Body of pancreas (tissue), 4 donors: ENCODE measurements at regions not wholly inside any gene's neighbourhood (a gene's known extent, or its start where the extent isn't known, plus 50 kb on each side); places are given as distances from the start of the nearest gene placed in this dataset.

ENCODE experiments used
- POLR2A ChIP-seq, 3 donors: fragments of 450-650 bp; IDR thresholded peaks; one replicate each; pipeline ENCODE4 v1.6.1; 2016; ENCODE audit warnings: antibody characterized with exemption in 3 of 3, mild to moderate bottlenecking in 2 of 3
- TF ChIP-seq, protein P1 (sequence below), 7 experiments: fragments of 450-650 bp in 4 of 7; fragments of 200-600 bp in 3 of 7; sonication (generic) in 3 of 7; IDR thresholded peaks; one replicate each; pipeline ENCODE4 v1.5.1; 2016 to 2019; ENCODE audit warnings: antibody characterized with exemption in 7 of 7

- TF ChIP-seq, protein P1, sequence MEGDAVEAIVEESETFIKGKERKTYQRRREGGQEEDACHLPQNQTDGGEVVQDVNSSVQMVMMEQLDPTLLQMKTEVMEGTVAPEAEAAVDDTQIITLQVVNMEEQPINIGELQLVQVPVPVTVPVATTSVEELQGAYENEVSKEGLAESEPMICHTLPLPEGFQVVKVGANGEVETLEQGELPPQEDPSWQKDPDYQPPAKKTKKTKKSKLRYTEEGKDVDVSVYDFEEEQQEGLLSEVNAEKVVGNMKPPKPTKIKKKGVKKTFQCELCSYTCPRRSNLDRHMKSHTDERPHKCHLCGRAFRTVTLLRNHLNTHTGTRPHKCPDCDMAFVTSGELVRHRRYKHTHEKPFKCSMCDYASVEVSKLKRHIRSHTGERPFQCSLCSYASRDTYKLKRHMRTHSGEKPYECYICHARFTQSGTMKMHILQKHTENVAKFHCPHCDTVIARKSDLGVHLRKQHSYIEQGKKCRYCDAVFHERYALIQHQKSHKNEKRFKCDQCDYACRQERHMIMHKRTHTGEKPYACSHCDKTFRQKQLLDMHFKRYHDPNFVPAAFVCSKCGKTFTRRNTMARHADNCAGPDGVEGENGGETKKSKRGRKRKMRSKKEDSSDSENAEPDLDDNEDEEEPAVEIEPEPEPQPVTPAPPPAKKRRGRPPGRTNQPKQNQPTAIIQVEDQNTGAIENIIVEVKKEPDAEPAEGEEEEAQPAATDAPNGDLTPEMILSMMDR (IDR thresholded peaks at IDR 0.05) = no peak
- TF ChIP-seq POLR2A (IDR thresholded peaks at IDR 0.05) = no peak
These were observed 181.8 kb downstream of the RASSF9 start for GRCh38 chr12:85654456-85654840.
